HepG2 (cell line): ENCODE measurements at regions not wholly inside any gene's neighbourhood (a gene's known extent, or its start where the extent isn't known, plus 50 kb on each side); places are given as distances from the start of the nearest gene placed in this dataset.

Experiments used
- BCL6 ChIP-seq: IDR thresholded peaks from 2 replicates; pipeline ENCODE4 v1.6.1; 2016; ENCODE audit warnings: missing genetic modification reagents, missing compliant biosample characterization
- CREB1 ChIP-seq, 2 experiments: fragments of 450-650 bp in 1 of 2; IDR thresholded peaks; 2 replicates each; pipeline ENCODE4 v1.6.1; 2016 to 2017; ENCODE audit warnings: control low read depth in 1 of 2, mild to moderate bottlenecking in 1 of 2, missing compliant biosample characterization in 1 of 2, missing genetic modification characterization in 1 of 2
- CSRNP2 ChIP-seq: sonication (generic); formaldehyde crosslinking; conservative IDR thresholded peaks from 2 replicates; pipeline ENCODE4 v1.8.0; 2022; ENCODE audit warnings: low read depth, missing genetic modification reagents
- MNT ChIP-seq: fragments of 450-650 bp; IDR thresholded peaks from 2 replicates; pipeline ENCODE4 v1.6.1; 2016
- MYPOP ChIP-seq: sonication (generic); formaldehyde crosslinking; IDR thresholded peaks from 2 replicates; pipeline ENCODE4 v1.8.1; 2023; ENCODE audit warnings: mild to moderate bottlenecking, moderate library complexity, missing genetic modification reagents
- POLR2A ChIP-seq, 2 experiments: IDR thresholded peaks; 2 replicates each; pipeline ENCODE4 v1.6.1; 2011; ENCODE audit warnings: low read depth in 2 of 2, low read length in 2 of 2, mild to moderate bottlenecking in 1 of 2, moderate library complexity in 1 of 2; ENCODE audit not compliant: insufficient read depth in 1 of 2
- ZBTB4 ChIP-seq: sonication (generic); formaldehyde crosslinking; IDR thresholded peaks from 2 replicates; pipeline ENCODE4 v1.4.0; 2020; ENCODE audit warnings: missing genetic modification reagents, mild to moderate bottlenecking, borderline replicate concordance
- ZFP41 ChIP-seq: sonication (generic); formaldehyde crosslinking; IDR thresholded peaks from 2 replicates; pipeline ENCODE4 v1.4.0; 2020; ENCODE audit warnings: mild to moderate bottlenecking, missing genetic modification reagents, borderline replicate concordance
- ZNF10 ChIP-seq: sonication (generic); formaldehyde crosslinking; IDR thresholded peaks from 2 replicates; pipeline ENCODE4 v1.4.0; 2020; ENCODE audit warnings: mild to moderate bottlenecking, low read depth, missing genetic modification reagents, borderline replicate concordance
- ZNF276 ChIP-seq: sonication (generic); formaldehyde crosslinking; IDR thresholded peaks from 2 replicates; pipeline ENCODE4 v1.4.0; 2020; ENCODE audit warnings: mild to moderate bottlenecking, low read depth, missing genetic modification reagents
- ZNF34 ChIP-seq: sonication (generic); formaldehyde crosslinking; IDR thresholded peaks from 2 replicates; pipeline ENCODE4 v1.4.0; 2020; ENCODE audit warnings: mild to moderate bottlenecking, missing genetic modification reagents, borderline replicate concordance
- ZNF367 ChIP-seq: sonication (generic); formaldehyde crosslinking; IDR thresholded peaks from 2 replicates; pipeline ENCODE4 v1.4.0; 2020; ENCODE audit warnings: missing genetic modification reagents, borderline replicate concordance
- ZNF563 ChIP-seq: sonication (generic); formaldehyde crosslinking; IDR thresholded peaks from 2 replicates; pipeline ENCODE4 v1.8.0; 2022; ENCODE audit warnings: mild to moderate bottlenecking, moderate library complexity, missing genetic modification reagents
- ZNF605 ChIP-seq: sonication (generic); formaldehyde crosslinking; IDR thresholded peaks from 2 replicates; pipeline ENCODE4 v1.8.0; 2022; ENCODE audit warnings: mild to moderate bottlenecking, missing genetic modification reagents
- ZNF615 ChIP-seq: sonication (generic); formaldehyde crosslinking; IDR thresholded peaks from 2 replicates; pipeline ENCODE4 v1.5.0; 2020; ENCODE audit warnings: mild to moderate bottlenecking, missing genetic modification reagents, borderline replicate concordance
- ZNF800 ChIP-seq: sonication (generic); formaldehyde crosslinking; IDR thresholded peaks from 2 replicates; pipeline ENCODE4 v1.4.0; 2020; ENCODE audit warnings: missing genetic modification reagents

- TF ChIP-seq ZNF34 = no peak
- TF ChIP-seq CREB1 (IDR thresholded peaks at IDR 0.05) = no peak
- TF ChIP-seq CREB1 (CRISPR knock-in tag; IDR thresholded peaks at IDR 0.05) = peak; percentile 88
- no peak for TF ChIP-seq CSRNP2
- TF ChIP-seq MNT = 0 out of 2 replicates have a peak, but pooled peaks have one; percentile 23
- peak; percentile 91 for TF ChIP-seq ZNF605 (CRISPR knock-in tag)
- TF ChIP-seq ZNF10 (CRISPR knock-in tag) = no peak
- no peak; the same call in 1 of the 2 replicates for TF ChIP-seq ZNF615
- peak; percentile 92 for TF ChIP-seq ZNF563 (CRISPR knock-in tag)
- TF ChIP-seq POLR2A (IDR thresholded peaks at IDR 0.05; ENCODE audit: insufficient read depth in 1 of 2, low read depth in 2 of 2, low read length in 2 of 2) = peak in 1 of 2 experiments; percentile 92; a peak in 2 of 4 replicates
- TF ChIP-seq MYPOP (CRISPR knock-in tag) = peak; percentile 82
- TF ChIP-seq BCL6 (CRISPR knock-in tag) = peak; percentile 95
- TF ChIP-seq ZNF800 (CRISPR knock-in tag) = no peak
- TF ChIP-seq ZNF367 (CRISPR knock-in tag) = no peak
- TF ChIP-seq ZFP41 = peak; percentile 13; the same call in 1 of the 2 replicates
- peak; percentile 42; the same call in 1 of the 2 replicates for TF ChIP-seq ZBTB4 (CRISPR knock-in tag)
- TF ChIP-seq ZNF276 = no peak; the same call in 1 of the 2 replicates
Measured at GRCh38 chr2:8625399-8626300, 56.2 kb upstream of the ID2 start (continued).
